Subcutaneous abdominal adipose tissue (tissue), 5 donors: ENCODE measurements at regions not wholly inside any gene's neighbourhood (a gene's known extent, or its start where the extent isn't known, plus 50 kb on each side); places are given as distances from the start of the nearest gene placed in this dataset.

Source experiments
- H3K27ac ChIP-seq: one replicate; pipeline ENCODE4 v1.7.0; 2013; ENCODE audit warnings: low read depth, mild to moderate bottlenecking, inconsistent platforms, low read length, moderate library complexity
- H3K27me3 ChIP-seq, 5 donors: one replicate each; pipeline ENCODE4 v1.7.0; 2013; ENCODE audit warnings: low read length in 5 of 5, inconsistent platforms in 1 of 5; ENCODE audit not compliant: control insufficient read depth in 5 of 5, insufficient read depth in 4 of 5
- H3K36me3 ChIP-seq, 5 donors: one replicate each; pipeline ENCODE4 v1.7.0; 2013; ENCODE audit warnings: low read length in 5 of 5; ENCODE audit not compliant: control insufficient read depth in 5 of 5, insufficient read depth in 5 of 5
- H3K4me1 ChIP-seq, 5 donors: one replicate each; pipeline ENCODE4 v1.7.0; 2013; ENCODE audit warnings: low read length in 5 of 5, mild to moderate bottlenecking in 3 of 5, moderate library complexity in 1 of 5; ENCODE audit not compliant: control insufficient read depth in 5 of 5, insufficient read depth in 5 of 5
- H3K4me3 ChIP-seq, 5 donors: one replicate each; pipeline ENCODE4 v1.7.0; 2013; ENCODE audit warnings: low read length in 5 of 5, low read depth in 1 of 5
- H3K9ac ChIP-seq, 5 donors: one replicate each; pipeline ENCODE4 v1.7.0; 2013; ENCODE audit warnings: low read length in 5 of 5, mild to moderate bottlenecking in 4 of 5, moderate library complexity in 3 of 5
- H3K9me3 ChIP-seq, 5 donors: one replicate each; pipeline ENCODE4 v1.7.0; 2013; ENCODE audit warnings: low read length in 5 of 5; ENCODE audit not compliant: control insufficient read depth in 5 of 5
- donor health status: healthy.
- donor health status: healthy.
- donor health status: healthy.
- donor health status: healthy.
- donor health status: healthy.

- Histone ChIP-seq H3K27me3 (no peaks in the 10 kb centered on the region), H3K27ac (no peak overlapping the region)
These were observed 83.1 kb upstream of the STEAP1B start for GRCh38 chr7:22582863-22583622.

GRCh38 chr7:22581099-22581498 lies 81.1 kb upstream of the STEAP1B start:
- Histone ChIP-seq H3K4me1 (peaks cover 10 to 45% (median 37%) of the 10 kb centered on the region in 5 donors), H3K36me3 (no peaks in the 10 kb centered on the region)

More at GRCh38 chr7:22582863-22583622, 83.1 kb upstream of the STEAP1B start:
- Histone ChIP-seq H3K9me3 (no peaks in the 10 kb centered on the region), H3K36me3 (no peaks in the 10 kb centered on the region), H3K4me3 (no peak overlapping the region), H3K9ac (no peak overlapping the region), H3K4me1 (peaks cover 6 to 38% (median 20%) of the 10 kb centered on the region in 5 donors)

GRCh38 chr7:22579961-22580360 lies 80.0 kb upstream of the STEAP1B start:
- no peak overlapping the region for H3K9ac ChIP-seq
- H3K9me3 ChIP-seq = no peaks in the 10 kb centered on the region
- H3K4me3 ChIP-seq = no peak overlapping the region
- no peaks in the 10 kb centered on the region for H3K27me3 ChIP-seq
- H3K36me3 ChIP-seq = no peaks in the 10 kb centered on the region
- H3K27ac ChIP-seq = no peak overlapping the region
- peaks cover 10 to 56% (median 47%) of the 10 kb centered on the region in 5 donors for H3K4me1 ChIP-seq

More at GRCh38 chr7:22581099-22581498, 81.1 kb upstream of the STEAP1B start:
- no peaks in the 10 kb centered on the region for H3K9me3 ChIP-seq
- no peak overlapping the region for H3K4me3 ChIP-seq
- no peak overlapping the region for H3K9ac ChIP-seq
- H3K27me3 ChIP-seq = no peaks in the 10 kb centered on the region
- H3K27ac ChIP-seq = no peak overlapping the region

GRCh38 chr7:22578007-22578733 lies 78.2 kb upstream of the STEAP1B start:
- Histone ChIP-seq H3K9ac (peak overlapping the region in 3 of 5 donors; percentile 11 to 51 (median 39)), H3K4me3 (peak overlapping the region in 2 of 5 donors; percentile 36 to 37), H3K9me3 (no peaks in the 10 kb centered on the region), H3K4me1 (peaks cover 9 to 48% (median 44%) of the 10 kb centered on the region in 5 donors), H3K36me3 (no peaks in the 10 kb centered on the region), H3K27ac (peak overlapping the region; percentile 85), H3K27me3 (no peaks in the 10 kb centered on the region)

- Histone ChIP-seq H3K4me3 (peak overlapping the region in 2 of 5 donors; percentile 36 to 37), H3K27ac (peak overlapping the region; percentile 85), H3K36me3 (no peaks in the 10 kb centered on the region), H3K9ac (peak overlapping the region in 4 of 5 donors; percentile 11 to 56 (median 45)), H3K4me1 (peaks cover 6 to 44% (median 42%) of the 10 kb centered on the region in 5 donors), H3K27me3 (no peaks in the 10 kb centered on the region), H3K9me3 (no peaks in the 10 kb centered on the region)
These were observed 77.5 kb upstream of the STEAP1B start for GRCh38 chr7:22577470-22578001.

- Histone ChIP-seq H3K4me1 (peaks cover 6 to 48% (median 42%) of the 10 kb centered on the region in 5 donors), H3K9ac (peak overlapping the region in 1 of 5 donors; percentile 56), H3K9me3 (no peaks in the 10 kb centered on the region), H3K27me3 (no peaks in the 10 kb centered on the region), H3K4me3 (no peak overlapping the region), H3K36me3 (no peaks in the 10 kb centered on the region), H3K27ac (peak overlapping the region; percentile 85)
These were observed 76.9 kb upstream of the STEAP1B start for GRCh38 chr7:22576612-22577469.

GRCh38 chr7:22574754-22575520 lies 74.9 kb upstream of the STEAP1B start:
- peaks cover 6 to 50% (median 42%) of the 10 kb centered on the region in 5 donors for H3K4me1 ChIP-seq
- no peak overlapping the region for H3K27ac ChIP-seq
- no peaks in the 10 kb centered on the region for H3K27me3 ChIP-seq
- H3K9me3 ChIP-seq = no peaks in the 10 kb centered on the region
- H3K9ac ChIP-seq = no peak overlapping the region
- H3K4me3 ChIP-seq = no peak overlapping the region
- no peaks in the 10 kb centered on the region for H3K36me3 ChIP-seq

GRCh38 chr7:22572937-22573336 lies 72.9 kb upstream of the STEAP1B start:
- no peaks in the 10 kb centered on the region for H3K9me3 ChIP-seq
- H3K27me3 ChIP-seq = no peaks in the 10 kb centered on the region
- peaks cover 6 to 44% (median 33%) of the 10 kb centered on the region in 5 donors for H3K4me1 ChIP-seq
- no peak overlapping the region for H3K4me3 ChIP-seq
- H3K27ac ChIP-seq = no peak overlapping the region
- no peaks in the 10 kb centered on the region for H3K36me3 ChIP-seq
- no peak overlapping the region for H3K9ac ChIP-seq

- H3K27ac ChIP-seq = no peak overlapping the region
- H3K4me1 ChIP-seq = peaks cover 6 to 37% (median 27%) of the 10 kb centered on the region in 5 donors
- H3K4me3 ChIP-seq = no peak overlapping the region
- no peaks in the 10 kb centered on the region for H3K36me3 ChIP-seq
- no peaks in the 10 kb centered on the region for H3K27me3 ChIP-seq
- no peaks in the 10 kb centered on the region for H3K9me3 ChIP-seq
- H3K9ac ChIP-seq = no peak overlapping the region
These were observed 72.3 kb upstream of the STEAP1B start for GRCh38 chr7:22572292-22572691.
